WTC11 (cell line): ENCODE measurements at regions not wholly inside any gene's neighbourhood (a gene's known extent, or its start where the extent isn't known, plus 50 kb on each side); places are given as distances from the start of the nearest gene placed in this dataset.

Experiments used
- AFF4 ChIP-seq: sonication (generic); formaldehyde crosslinking; IDR thresholded peaks from 2 replicates; pipeline ENCODE4 v1.8.1; 2023; ENCODE audit warnings: mild to moderate bottlenecking, missing genetic modification reagents, borderline replicate concordance
- ATF2 ChIP-seq: sonication (generic); formaldehyde crosslinking; IDR thresholded peaks from 2 replicates; pipeline ENCODE4 v1.8.1; 2022; ENCODE audit warnings: low read depth, missing genetic modification reagents, borderline replicate concordance
- ATF3 ChIP-seq: sonication (generic); formaldehyde crosslinking; conservative IDR thresholded peaks from 2 replicates; pipeline ENCODE4 v1.8.1; 2022; ENCODE audit warnings: mild to moderate bottlenecking, missing genetic modification reagents
- CREM ChIP-seq: sonication (generic); formaldehyde crosslinking; IDR thresholded peaks from 2 replicates; pipeline ENCODE4 v1.8.1; 2022; ENCODE audit warnings: mild to moderate bottlenecking, missing genetic modification reagents, moderate library complexity
- CTCF ChIP-seq: fragments of 200-600 bp; IDR thresholded peaks from 2 replicates; pipeline ENCODE4 v1.8.0; 2022; ENCODE audit warnings: antibody characterized with exemption
- FOXJ3 ChIP-seq: sonication (generic); formaldehyde crosslinking; IDR thresholded peaks from 2 replicates; pipeline ENCODE4 v1.9.0; 2021; ENCODE audit warnings: missing genetic modification reagents, mild to moderate bottlenecking, borderline replicate concordance
- FOXP4 ChIP-seq: sonication (generic); formaldehyde crosslinking; IDR thresholded peaks from 2 replicates; pipeline ENCODE4 v1.8.0; 2022; ENCODE audit warnings: mild to moderate bottlenecking, missing genetic modification reagents
- HMGXB4 ChIP-seq: sonication (generic); formaldehyde crosslinking; IDR thresholded peaks from 2 replicates; pipeline ENCODE4 v1.8.1; 2023; ENCODE audit warnings: mild to moderate bottlenecking, moderate library complexity, missing genetic modification reagents
- NFYB ChIP-seq: sonication (generic); formaldehyde crosslinking; conservative IDR thresholded peaks from 2 replicates; pipeline ENCODE4 v1.8.0; 2022; ENCODE audit warnings: low read depth, missing genetic modification reagents
- PREB ChIP-seq: sonication (generic); formaldehyde crosslinking; IDR thresholded peaks from 2 replicates; pipeline ENCODE4 v1.8.1; 2022; ENCODE audit warnings: mild to moderate bottlenecking, missing genetic modification reagents, moderate library complexity, borderline replicate concordance
- SMAD3 ChIP-seq: sonication (generic); formaldehyde crosslinking; IDR thresholded peaks from 2 replicates; pipeline ENCODE4 v1.8.0; 2022; ENCODE audit warnings: missing genetic modification reagents, mild to moderate bottlenecking, borderline replicate concordance
- ZBTB43 ChIP-seq: sonication (generic); formaldehyde crosslinking; IDR thresholded peaks from 2 replicates; pipeline ENCODE4 v1.8.1; 2023; ENCODE audit warnings: mild to moderate bottlenecking, missing genetic modification reagents
- ZNF138 ChIP-seq: sonication (generic); formaldehyde crosslinking; conservative IDR thresholded peaks from 2 replicates; pipeline ENCODE4 v1.8.1; 2022; ENCODE audit warnings: mild to moderate bottlenecking, moderate library complexity, missing genetic modification reagents
- ZNF317 ChIP-seq: sonication (generic); formaldehyde crosslinking; IDR thresholded peaks from 2 replicates; pipeline ENCODE4 v1.8.1; 2023; ENCODE audit warnings: low read depth, mild to moderate bottlenecking, moderate library complexity, missing genetic modification reagents, borderline replicate concordance

GRCh38 chr5:18961234-18961633, 1026.8 kb downstream of the CDH18 start:
- TF ChIP-seq CTCF (no peak), ATF3 (CRISPR knock-in tag) (no peak), NFYB (no peak), ZNF317 (CRISPR knock-in tag) (no peak), ZNF138 (no peak), CREM (no peak), PREB (CRISPR knock-in tag) (no peak), FOXJ3 (CRISPR knock-in tag) (no peak), FOXP4 (CRISPR knock-in tag) (no peak), ATF2 (CRISPR knock-in tag) (no peak), HMGXB4 (CRISPR knock-in tag) (no peak), SMAD3 (CRISPR knock-in tag) (no peak), AFF4 (CRISPR knock-in tag) (no peak), ZBTB43 (CRISPR knock-in tag) (no peak)
